LNCAP (cell line): ENCODE measurements at regions not wholly inside any gene's neighbourhood (a gene's known extent, or its start where the extent isn't known, plus 50 kb on each side); places are given as distances from the start of the nearest gene placed in this dataset.

Source experiments
- CTCF ChIP-seq: fragments of 450-650 bp; IDR thresholded peaks from 2 replicates; pipeline ENCODE4 v1.5.1; 2017; ENCODE audit warnings: mild to moderate bottlenecking

- TF ChIP-seq CTCF, result no peak
Measured at GRCh38 chr13:107185889-107186288, 618.0 kb upstream of the ARGLU1 start.

GRCh38 chr13:107170270-107170931 is 602.5 kb upstream of the ARGLU1 start:
- TF ChIP-seq CTCF, result no peak

DNA sequence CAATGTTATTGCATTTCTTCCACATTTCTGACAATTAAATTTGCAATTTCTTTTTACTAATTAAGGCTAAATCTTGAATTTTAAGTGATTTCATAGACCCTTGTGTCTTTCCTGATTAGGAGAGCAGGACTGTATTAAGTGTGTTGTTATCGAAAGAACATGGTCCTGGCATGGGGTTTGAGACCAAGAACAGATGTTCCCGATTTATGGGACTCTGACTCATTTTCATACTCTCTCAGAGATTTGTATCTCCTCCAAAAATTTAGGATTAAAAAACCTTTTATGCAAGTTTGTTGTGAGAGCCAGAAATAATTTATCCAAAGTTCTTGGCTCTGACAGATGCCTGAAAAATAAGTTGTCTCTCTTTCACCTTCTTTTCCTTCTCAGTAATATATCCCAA is 589.3 kb upstream of the ARGLU1 start:
- TF ChIP-seq CTCF, result no peak

DNA sequence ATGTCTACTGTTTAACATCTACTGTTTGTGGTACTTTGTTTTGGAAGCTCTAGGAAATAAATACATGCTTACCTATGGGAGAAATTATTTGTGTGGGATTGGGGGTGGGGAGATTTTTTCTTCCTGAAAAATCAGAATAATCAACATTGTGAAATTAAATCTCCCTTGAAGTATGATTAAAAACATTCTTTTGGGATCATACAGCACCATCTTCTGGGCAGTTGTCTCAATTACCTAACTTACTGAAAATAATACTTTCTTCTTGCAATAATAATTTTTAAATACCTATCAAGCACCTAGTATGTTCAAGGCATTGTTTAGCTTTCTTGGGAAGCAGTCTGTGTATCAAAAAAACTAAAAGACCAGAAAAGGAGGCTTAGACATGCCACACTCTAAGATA is 576.5 kb upstream of the ARGLU1 start:
- TF ChIP-seq CTCF, result peak; percentile 53; the same call in 1 of the 2 replicates

- TF ChIP-seq CTCF, result no peak
Measured at GRCh38 chr13:107141767-107142166, 573.8 kb upstream of the ARGLU1 start.

DNA sequence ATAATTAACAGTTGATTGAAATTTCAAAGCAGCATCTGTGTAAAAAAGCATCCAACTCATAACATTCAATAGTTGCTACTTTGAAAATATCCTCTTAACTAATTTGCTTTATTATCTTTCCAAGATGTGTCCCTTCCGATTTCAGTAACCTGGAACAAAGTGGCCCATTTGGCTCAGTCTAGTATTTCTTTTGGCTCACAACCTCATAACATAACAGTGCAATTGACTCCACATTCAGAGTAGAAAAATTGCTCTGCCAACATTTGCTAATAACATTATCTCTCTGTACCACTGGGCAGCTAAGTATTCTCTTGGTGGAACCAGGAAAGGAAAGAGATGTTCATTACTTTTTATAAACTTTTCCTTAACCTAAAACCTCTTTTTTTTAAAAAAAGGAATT is 571.1 kb upstream of the ARGLU1 start:
- TF ChIP-seq CTCF, result no peak

GRCh38 chr13:107138486-107138885 is 570.5 kb upstream of the ARGLU1 start:
- TF ChIP-seq CTCF, result peak; percentile 26; the same call in 1 of the 2 replicates

DNA sequence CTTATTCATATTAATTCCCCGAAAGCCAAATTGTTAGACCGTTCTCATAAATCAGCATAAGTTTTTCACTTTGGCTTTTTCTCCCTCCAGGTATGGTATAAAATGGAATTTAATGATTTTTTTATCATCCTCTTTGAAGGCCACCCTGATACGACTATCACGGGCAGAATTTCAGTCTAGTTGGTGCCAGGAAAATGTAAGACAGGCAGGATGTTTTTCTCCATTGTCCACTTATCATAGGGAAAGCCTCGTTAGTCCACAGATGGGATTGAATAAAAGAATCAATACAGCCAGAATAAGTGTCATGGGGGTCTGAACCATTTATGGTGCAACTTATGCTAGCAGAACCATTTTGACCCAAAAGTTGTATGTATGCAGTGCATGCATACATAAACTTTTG is 566.0 kb upstream of the ARGLU1 start:
- TF ChIP-seq CTCF, result no peak
